HG03175 (cell line): ENCODE measurements at regions not wholly inside any gene's neighbourhood (a gene's known extent, or its start where the extent isn't known, plus 50 kb on each side); places are given as distances from the start of the nearest gene placed in this dataset.
"Not testable (repeated sequence)": the region's sequence is repeated elsewhere in the genome, so short reads cannot be mapped to it uniquely, and the experiment has no call there.

Source experiments
- ATAC-seq: cut with Tn5 transposase; IDR thresholded peaks from one replicate; pipeline ENCODE4 v1.9.1; 2021; ENCODE audit warnings: mild to moderate bottlenecking, moderate library complexity; ENCODE audit not compliant: unreplicated experiment

GRCh38 chr10:33965795-33966581, 631.5 kb upstream of the NRP1 start:
- ATAC-seq = no peak

DNA sequence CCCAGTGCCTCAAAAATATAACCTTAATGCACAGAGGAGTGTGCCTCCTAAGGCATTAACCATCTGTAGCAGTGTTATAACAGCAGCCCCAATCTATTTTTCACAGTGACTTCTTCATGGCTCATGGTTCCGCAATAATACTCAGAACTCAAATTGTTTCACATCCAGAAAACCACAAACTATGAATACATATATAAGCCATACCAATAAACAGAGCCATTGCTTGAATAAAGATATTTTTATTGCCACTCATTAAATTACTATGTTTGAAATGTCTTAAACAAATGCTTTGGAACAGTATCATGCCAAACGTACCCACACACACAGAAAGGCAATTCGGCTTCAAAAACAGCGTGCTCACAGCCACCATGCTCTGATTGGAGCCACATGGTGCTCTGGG, 629.3 kb upstream of the NRP1 start:
- ATAC-seq = no peak

DNA sequence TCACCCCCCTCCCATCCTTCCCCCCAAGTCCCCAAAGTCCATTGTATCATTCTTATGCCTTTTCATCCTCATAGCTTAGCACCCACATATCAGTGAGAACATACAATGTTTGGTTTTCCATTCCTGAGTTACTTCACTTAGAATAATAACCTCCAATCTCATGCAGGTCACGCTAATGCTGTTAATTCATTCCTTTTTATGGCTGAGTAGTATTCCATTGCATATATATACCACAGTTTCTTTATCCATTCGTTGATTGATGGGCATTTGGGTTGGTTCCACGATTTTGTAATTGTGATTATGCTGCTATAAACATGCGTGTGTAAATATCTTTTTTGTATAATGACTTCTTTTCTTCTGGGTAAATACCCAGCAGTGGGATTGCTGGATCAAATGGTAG, 621.9 kb upstream of the NRP1 start:
- not testable (repeated sequence) for ATAC-seq

- ATAC-seq = no peak
Measured at GRCh38 chr10:33955676-33956075, 621.2 kb upstream of the NRP1 start.

DNA sequence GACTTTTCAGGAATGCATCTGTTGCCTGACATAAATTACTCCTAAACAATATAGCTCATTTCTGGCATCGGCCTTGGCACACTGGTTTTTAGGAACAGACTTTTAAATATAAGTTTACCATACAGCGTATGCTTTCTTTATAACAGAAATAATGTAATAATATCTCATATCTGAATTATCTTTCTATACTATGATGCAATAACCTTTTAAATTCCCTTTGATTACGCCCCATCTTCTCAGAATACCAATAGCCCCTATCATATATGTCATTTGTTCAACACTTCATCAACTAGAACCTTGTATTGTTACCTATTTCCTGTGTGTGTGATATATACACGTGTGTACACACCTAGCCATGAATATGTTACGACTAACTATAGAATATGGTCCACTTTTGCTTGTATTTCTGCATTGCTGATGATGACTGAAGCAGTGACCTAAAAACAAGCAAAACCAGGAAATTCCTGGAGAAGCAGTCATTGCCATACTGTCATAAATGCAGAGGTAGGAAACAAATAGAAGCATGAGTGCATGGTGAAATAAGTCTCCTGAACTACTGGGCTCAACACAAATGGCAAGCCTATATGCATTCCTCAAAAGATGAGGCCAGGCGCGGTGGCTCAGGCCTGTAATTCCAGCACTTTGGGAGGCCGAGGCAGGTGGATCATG, 618.4 kb upstream of the NRP1 start:
- no peak for ATAC-seq

- no peak for ATAC-seq
Measured at GRCh38 chr10:33950206-33950605, 615.7 kb upstream of the NRP1 start.

DNA sequence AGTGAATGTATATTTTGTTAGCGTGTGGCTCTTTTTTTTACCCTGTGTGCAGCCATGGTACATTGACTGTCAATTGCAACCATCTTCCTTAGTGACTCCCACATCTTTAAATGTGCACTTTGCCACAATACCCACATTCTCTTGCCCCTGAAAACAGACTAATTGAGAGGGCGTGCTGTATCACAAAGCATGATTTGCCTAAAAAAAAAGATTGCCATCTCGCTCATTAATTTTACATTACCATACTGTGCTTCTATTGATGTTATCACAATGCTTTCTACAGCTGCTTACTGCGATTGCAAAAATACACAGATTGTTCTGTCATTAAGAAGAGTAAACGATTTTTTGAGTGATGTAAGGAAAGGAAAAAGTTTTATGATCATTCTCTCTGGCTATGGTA, 613.1 kb upstream of the NRP1 start:
- no peak for ATAC-seq

GRCh38 chr10:33945051-33945450, 610.6 kb upstream of the NRP1 start:
- ATAC-seq = no peak

- ATAC-seq = no peak
Measured at GRCh38 chr10:33942508-33942907, 608.0 kb upstream of the NRP1 start.

DNA sequence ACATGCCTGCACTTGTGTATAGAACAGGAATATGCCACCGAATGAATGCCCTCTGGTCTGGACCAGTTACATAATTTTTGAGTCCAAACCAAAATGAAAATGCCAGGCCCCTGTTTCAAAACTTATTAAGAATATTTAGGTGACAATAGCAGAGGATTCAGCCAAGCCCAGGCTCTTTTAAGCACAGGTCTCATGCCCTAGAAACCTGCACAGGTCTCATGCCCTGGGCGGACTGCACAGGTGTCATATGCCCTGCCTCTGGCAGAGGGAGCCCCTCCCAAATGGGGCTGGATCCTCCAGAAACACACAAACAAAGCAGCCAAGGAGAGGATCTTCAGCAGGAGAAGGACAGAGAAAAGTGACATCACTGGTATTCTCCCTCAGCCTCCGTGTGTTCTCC, 605.4 kb upstream of the NRP1 start:
- ATAC-seq = no peak

DNA sequence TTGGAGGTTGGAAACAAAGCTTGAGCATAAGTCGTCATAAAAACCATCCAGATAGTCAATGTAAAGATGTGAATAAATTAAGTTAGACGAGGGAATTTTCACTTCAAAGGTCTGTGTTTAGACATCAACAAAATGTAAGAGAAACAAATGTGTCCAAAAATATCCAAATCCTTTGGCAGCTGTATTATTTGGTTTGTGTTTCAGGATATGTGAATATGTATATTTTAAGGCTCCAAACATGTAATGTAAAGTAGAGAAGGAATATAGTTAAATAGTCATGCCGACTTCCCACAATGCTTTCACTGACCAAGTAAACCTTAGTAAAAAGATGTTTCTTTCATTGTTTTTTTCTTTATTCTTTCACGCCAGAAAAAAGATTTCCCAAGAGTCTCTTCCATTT, 604.9 kb upstream of the NRP1 start:
- no peak for ATAC-seq

- ATAC-seq = no peak
Measured at GRCh38 chr10:33938001-33938400, 603.5 kb upstream of the NRP1 start.

DNA sequence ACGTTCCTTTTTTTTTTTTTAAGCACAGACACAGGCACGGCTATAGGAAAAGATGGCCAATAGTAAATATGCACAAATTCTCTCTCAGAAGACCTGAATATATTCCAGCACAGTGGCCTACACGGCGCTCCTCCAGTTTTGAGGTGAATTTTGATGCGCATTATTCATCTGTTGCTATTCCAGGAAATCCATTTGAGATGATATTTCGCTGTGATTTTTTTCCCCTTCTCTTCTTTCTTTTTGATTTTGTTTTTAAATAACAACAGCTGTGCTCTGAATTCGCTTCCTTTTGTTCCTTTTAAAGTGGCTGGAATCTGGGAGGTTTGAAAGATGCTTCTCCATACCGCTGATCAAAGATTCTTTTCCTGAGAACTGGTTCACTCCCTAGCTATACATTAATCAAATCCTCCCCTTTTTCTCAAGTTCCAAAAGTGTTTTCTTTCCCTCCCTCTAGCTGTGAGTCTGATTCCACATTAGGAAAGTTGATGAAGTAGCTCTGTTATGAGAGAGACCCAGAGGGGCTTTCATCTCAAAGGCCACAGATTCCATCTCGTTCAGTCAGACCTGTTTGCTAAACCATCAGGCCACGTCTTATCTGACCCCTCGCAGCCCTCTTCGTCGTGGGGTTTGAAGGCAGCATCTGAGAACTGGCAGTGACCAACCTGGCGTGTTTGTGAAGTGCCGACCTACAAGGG, 602.7 kb upstream of the NRP1 start:
- no peak for ATAC-seq

- no peak for ATAC-seq
Measured at GRCh38 chr10:33935350-33935749, 600.9 kb upstream of the NRP1 start.

DNA sequence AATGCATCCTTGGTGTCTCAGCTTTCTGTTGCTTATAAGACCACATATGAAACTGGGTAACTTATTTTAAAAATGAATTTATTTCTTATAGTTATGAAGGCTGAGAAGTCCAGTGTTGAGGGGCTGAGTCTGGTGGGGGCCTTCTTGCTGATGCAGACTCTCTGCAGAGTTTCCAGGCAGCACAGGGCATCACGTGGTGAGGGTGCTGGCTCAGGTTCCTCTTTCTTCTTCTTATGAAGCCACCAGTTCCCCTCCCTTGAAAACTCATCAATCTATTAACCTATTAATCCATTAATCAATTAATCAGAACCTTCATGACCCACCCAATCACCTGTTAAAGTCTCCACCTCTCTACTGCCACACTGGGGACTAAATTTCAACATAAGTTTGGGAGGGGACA, 595.6 kb upstream of the NRP1 start:
- no peak for ATAC-seq

DNA sequence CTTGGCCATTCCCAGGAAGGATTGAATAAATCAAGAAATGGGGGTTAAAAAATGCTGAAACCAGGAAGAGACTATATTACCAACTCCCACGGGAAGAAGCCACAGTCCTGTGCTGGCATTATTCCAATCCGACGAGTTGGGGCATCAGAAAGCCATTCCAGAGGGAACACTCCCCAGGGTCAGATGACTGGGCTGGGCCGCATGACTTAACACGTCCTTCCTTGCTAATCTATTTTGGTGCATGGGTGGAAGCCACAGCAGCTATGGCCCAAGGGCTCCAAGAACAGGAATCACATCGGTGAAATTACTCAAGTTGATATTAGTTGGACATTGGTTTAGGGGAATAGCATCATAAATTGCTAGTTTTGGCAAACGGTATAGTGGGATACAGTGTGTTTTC, 592.9 kb upstream of the NRP1 start:
- no peak for ATAC-seq

DNA sequence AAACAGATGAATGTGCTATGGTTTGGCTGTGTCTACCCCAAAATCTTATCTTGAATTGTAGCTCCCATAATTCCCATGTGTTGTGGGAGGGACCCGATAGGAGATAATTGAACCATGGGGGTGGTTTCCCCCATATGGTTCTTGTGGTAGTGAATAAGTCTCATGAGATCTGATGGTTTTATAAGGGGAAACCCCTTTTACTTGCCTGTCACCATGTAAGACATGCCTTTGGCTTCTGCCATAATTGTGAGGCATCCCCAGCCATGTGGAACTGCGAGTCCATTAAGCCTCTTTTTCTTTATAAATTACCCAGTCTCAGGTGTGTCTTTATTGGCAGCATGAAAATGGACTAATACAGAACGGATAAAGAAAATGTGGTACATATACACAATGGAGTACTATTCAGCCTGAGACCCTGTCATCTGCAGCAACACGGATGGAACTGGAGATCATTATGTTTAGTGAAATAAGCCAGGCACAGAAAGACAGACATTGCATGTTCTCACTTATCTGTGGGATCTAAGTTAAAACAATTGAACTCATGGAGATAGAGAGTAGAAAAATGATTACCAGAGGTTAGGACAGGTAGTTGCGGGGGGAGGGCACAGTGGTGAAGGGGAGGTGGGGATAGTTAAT, 587.6 kb upstream of the NRP1 start:
- no peak for ATAC-seq

GRCh38 chr10:33920351-33920750, 585.9 kb upstream of the NRP1 start:
- ATAC-seq = no peak

DNA sequence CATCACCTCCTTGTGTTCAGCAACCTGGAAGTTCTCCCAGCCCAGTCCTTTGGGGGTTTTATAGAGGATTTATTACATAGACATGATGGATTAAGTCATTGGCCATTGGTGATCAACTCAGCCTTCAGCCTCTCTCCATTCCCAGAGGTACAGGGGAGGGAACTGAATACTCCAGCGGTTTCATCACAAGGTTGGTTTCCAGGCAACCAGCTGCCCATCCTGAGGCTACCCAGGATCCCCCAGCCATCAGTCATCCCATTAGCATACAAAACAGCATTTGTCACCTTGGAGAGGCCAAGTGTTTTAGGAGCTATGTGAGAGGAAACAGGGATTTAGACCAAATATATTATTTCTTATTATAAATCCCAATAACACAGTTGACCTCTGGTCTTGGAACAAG, 584.8 kb upstream of the NRP1 start:
- ATAC-seq = no peak

DNA sequence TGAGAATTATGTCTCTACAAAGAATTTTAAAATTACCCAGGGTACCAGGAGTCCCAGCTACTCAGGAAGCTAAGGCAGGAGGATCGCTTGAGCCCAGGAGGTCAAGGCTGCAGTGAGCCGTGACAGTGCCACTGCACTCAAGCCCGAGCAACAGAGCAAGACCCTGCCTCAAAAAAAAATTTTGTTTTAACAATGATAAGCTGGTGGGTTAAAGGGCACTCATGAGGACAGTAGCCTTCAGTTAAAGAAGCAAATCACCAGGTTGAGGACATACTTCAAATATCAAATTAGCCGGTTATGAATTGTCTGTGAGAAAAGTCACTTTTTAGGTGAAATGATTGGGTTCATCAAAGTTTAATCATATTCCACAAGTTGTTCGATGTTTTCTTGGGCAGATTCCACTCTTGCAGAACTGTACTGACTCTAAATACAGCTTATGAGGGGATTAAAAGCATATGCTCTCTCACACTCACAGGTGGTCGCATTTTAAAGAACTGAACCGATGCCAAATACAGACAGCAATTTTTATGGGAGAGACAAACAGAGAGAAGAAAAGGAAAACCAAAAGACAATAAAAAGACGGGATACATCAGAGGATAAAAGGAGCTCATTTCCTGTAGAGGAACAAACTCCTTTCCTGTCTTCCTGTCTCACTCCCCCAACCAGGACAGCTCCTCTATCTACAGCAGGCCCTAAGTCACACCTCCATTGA, 582.8 kb upstream of the NRP1 start:
- no peak for ATAC-seq

DNA sequence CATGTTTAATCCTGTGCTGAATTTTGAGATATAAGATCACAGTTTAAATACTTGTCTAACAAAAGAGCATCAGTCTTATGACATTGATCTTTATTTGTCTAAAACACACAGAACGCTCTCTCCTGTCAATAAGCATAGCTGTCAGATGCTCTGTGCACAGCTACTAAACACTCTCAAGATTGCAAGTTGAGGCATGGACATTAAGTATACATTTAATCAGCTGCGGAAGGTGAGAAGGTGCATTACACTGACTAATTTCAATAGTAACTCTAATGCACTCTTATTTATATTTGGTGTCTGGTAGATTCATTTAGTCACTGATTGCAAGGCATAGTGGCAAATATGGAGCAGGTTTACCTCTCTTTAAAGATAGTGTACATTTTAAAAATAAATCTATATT, 580.3 kb upstream of the NRP1 start:
- no peak for ATAC-seq
